Lung (tissue), 11 donors: ENCODE measurements at regions not wholly inside any gene's neighbourhood (a gene's known extent, or its start where the extent isn't known, plus 50 kb on each side); places are given as distances from the start of the nearest gene placed in this dataset.

Source experiments
- ATAC-seq: fragments of 200-7000 bp; cut with Tn5 transposase; one replicate; pipeline ENCODE4 v1.9.1; 2020; ENCODE audit warnings: moderate number of reproducible peaks; ENCODE audit not compliant: insufficient read depth, low FRiP score
- DNase-seq, 3 donors: peaks; one replicate each; pipeline ENCODE4 v3.0.0-alpha.2; 2013 to 2017
- H3K27ac ChIP-seq, 2 donors: one replicate each; pipeline ENCODE4 v1.5.1; 2013; ENCODE audit warnings: mild to moderate bottlenecking in 2 of 2, moderate library complexity in 2 of 2, control low read depth in 1 of 2, inconsistent platforms in 1 of 2, low read depth in 1 of 2, low read length in 1 of 2
- H3K27me3 ChIP-seq, 3 donors: one replicate each; pipeline ENCODE4 v1.5.1; 2013; ENCODE audit warnings: low read length in 2 of 3; ENCODE audit not compliant: control insufficient read depth in 3 of 3, insufficient read depth in 3 of 3
- H3K36me3 ChIP-seq, 4 donors: one replicate each; pipeline ENCODE4 v1.5.1; 2013; ENCODE audit warnings: low read length in 4 of 4, mild to moderate bottlenecking in 1 of 4, moderate library complexity in 1 of 4; ENCODE audit not compliant: control insufficient read depth in 4 of 4, insufficient read depth in 4 of 4
- H3K4me1 ChIP-seq, 5 donors: one replicate each; pipeline ENCODE4 v1.5.1; 2013; ENCODE audit warnings: low read length in 5 of 5, mild to moderate bottlenecking in 2 of 5, moderate library complexity in 1 of 5; ENCODE audit not compliant: control insufficient read depth in 5 of 5, insufficient read depth in 5 of 5
- H3K4me3 ChIP-seq: one replicate; pipeline ENCODE4 v1.5.1; 2013; ENCODE audit warnings: mild to moderate bottlenecking, control low read depth, moderate library complexity
- H3K9ac ChIP-seq, 2 donors: one replicate each; pipeline ENCODE4 v1.5.1; 2013; ENCODE audit warnings: low read length in 2 of 2, control low read depth in 1 of 2; ENCODE audit not compliant: insufficient read depth in 1 of 2
- H3K9me3 ChIP-seq, 4 donors: one replicate each; pipeline ENCODE4 v1.5.1; 2013; ENCODE audit warnings: low read length in 3 of 4, mild to moderate bottlenecking in 1 of 4, moderate library complexity in 1 of 4; ENCODE audit not compliant: control insufficient read depth in 4 of 4, insufficient read depth in 3 of 4
- CTCF ChIP-seq: IDR thresholded peaks from 2 replicates; pipeline ENCODE4 v1.5.1; 2012; ENCODE audit warnings: mild to moderate bottlenecking; ENCODE audit errors: control extremely low read depth, extremely low read depth
- WGBS, 2 donors: extraction: QIAGEN DNeasy Blood & Tissue Kit; methylation state at CpG; one replicate each; pipeline ENCODE4 v1.1.7; 2013; 5-methylcytosine and 5-hydroxymethylcytosine counted together
- donor health status: control.
- donor health status: control.
- donor health status: Bipolar disorder and iron deficiency.
- donor health status: healthy.
- donor health status: DM: yes; HTN: yes; CAD: no.

DNA sequence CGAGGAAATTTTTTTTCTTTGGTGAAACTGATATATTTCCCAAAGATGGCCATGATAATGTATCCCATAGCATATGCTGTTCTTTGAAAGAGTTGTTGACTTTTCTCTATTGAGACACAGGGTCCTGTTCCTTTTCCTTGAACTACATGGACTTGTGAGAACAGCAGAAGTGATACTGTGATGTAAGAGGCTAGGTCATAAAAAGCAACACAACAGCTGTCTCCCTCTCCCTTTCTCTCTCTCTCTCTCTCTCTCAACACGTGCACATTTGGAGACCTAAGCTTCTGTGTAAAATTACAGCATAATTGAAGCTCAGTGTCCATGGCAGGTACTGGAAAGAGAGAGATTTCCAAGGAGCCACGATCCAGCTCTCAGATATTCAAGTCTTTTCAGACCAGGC, 1712.4 kb downstream of the EFNB2 start:
- Histone ChIP-seq H3K4me3 (no peak overlapping the region), H3K27me3 (no peaks in the 10 kb centered on the region), H3K9me3 (no peaks in the 10 kb centered on the region), H3K27ac (no peak overlapping the region), H3K9ac (no peak overlapping the region), H3K4me1 (peaks cover 0 to 3% (median 0%) of the 10 kb centered on the region in 5 donors), H3K36me3 (no peaks in the 10 kb centered on the region)
- no peak for DNase-seq
- no peak for TF ChIP-seq CTCF
- WGBS, 2 donors = 43 to 69% methylated on average over 3 of the region's 3 CpGs
- ATAC-seq = no peak

DNA sequence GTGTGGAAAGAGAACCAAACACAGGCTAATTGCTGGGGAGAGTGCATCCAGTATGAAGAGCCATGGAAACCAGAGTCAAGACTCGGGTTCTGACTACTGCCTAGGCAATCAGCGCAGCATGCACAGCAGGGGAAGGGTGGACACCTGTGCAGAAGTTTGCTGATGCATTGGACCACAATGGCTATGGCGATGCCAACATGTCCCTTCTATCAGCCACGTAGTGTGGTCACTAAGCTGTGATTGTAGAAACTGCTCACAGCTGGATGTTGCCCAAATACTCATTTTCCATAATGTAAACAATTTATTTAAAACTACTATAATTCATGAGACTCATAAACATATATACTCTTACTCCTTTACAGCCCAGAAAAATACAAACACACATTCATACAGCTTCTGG, 1718.2 kb downstream of the EFNB2 start:
- ATAC-seq = no peak
- WGBS, 2 donors = 83 to 89% methylated on average over 4 of the region's 4 CpGs
- H3K27ac ChIP-seq = no peak overlapping the region
- H3K27me3 ChIP-seq = no peaks in the 10 kb centered on the region
- DNase-seq = peak; percentile 36 to 66 (median 65)
- H3K36me3 ChIP-seq = no peaks in the 10 kb centered on the region
- H3K9me3 ChIP-seq = no peaks in the 10 kb centered on the region
- H3K4me1 ChIP-seq = peaks cover 0 to 14% (median 0%) of the 10 kb centered on the region in 5 donors
- H3K9ac ChIP-seq = no peak overlapping the region
- H3K4me3 ChIP-seq = no peak overlapping the region
- TF ChIP-seq CTCF = no peak

- 80 to 86% methylated on average over 4 of the region's 4 CpGs for WGBS, 2 donors
- Histone ChIP-seq H3K27me3 (no peaks in the 10 kb centered on the region), H3K36me3 (no peaks in the 10 kb centered on the region), H3K9ac (no peak overlapping the region), H3K4me1 (peaks cover 0 to 14% (median 0%) of the 10 kb centered on the region in 5 donors), H3K27ac (no peak overlapping the region), H3K4me3 (no peak overlapping the region), H3K9me3 (no peaks in the 10 kb centered on the region)
- no peak for TF ChIP-seq CTCF
- no peak for ATAC-seq
- peak in 1 of 3 donors; percentile 4 for DNase-seq
These were observed 1718.7 kb downstream of the EFNB2 start for GRCh38 chr13:104816726-104817125.

- Histone ChIP-seq H3K4me1 (no peaks in the 10 kb centered on the region), H3K27me3 (no peaks in the 10 kb centered on the region), H3K9me3 (no peaks in the 10 kb centered on the region), H3K36me3 (no peaks in the 10 kb centered on the region), H3K4me3 (no peak overlapping the region), H3K27ac (no peak overlapping the region), H3K9ac (no peak overlapping the region)
- WGBS, 2 donors = 68 to 69% methylated on average over 5 of the region's 5 CpGs
- ATAC-seq = no peak
- no peak for TF ChIP-seq CTCF
- no peak for DNase-seq
These were observed 1725.2 kb downstream of the EFNB2 start for GRCh38 chr13:104810242-104810641.
